ENCODE measurements at regions not wholly inside any gene's neighbourhood (a gene's known extent, or its start where the extent isn't known, plus 50 kb on each side); places are given as distances from the start of the nearest gene placed in this dataset.

- TF ChIP-seq EP300 (IDR thresholded peaks at IDR 0.05; ENCODE audit: borderline replicate concordance) (no peak), CEBPB (IDR thresholded peaks at IDR 0.05) (no peak), RAD21 (IDR thresholded peaks at IDR 0.05; ENCODE audit: low read depth) (no peak), YY1 (IDR thresholded peaks at IDR 0.05; ENCODE audit: low read depth) (no peak), TCF12 (IDR thresholded peaks at IDR 0.05; ENCODE audit: low read depth) (no peak), REST (IDR thresholded peaks at IDR 0.05; ENCODE audit: low read depth) (no peak), TEAD4 (IDR thresholded peaks at IDR 0.05) (no peak), USF1 (IDR thresholded peaks at IDR 0.05) (no peak), NFIC (IDR thresholded peaks at IDR 0.05) (no peak), EGR1 (IDR thresholded peaks at IDR 0.05) (no peak), FOXM1 (IDR thresholded peaks at IDR 0.05; ENCODE audit: borderline replicate concordance, low read depth) (no peak)
Observed at GRCh38 chr4:138344054-138344453, 101.9 kb upstream of the SLC7A11 start.

- TF ChIP-seq ZBTB7A (IDR thresholded peaks at IDR 0.05; ENCODE audit: low read depth) (no peak), USF1 (IDR thresholded peaks at IDR 0.05) (no peak), CREB1 (IDR thresholded peaks at IDR 0.05; ENCODE audit: low read depth) (no peak), CEBPB (IDR thresholded peaks at IDR 0.05) (no peak), YY1 (IDR thresholded peaks at IDR 0.05; ENCODE audit: low read depth) (no peak), FOXM1 (IDR thresholded peaks at IDR 0.05; ENCODE audit: borderline replicate concordance, low read depth) (no peak), TCF12 (IDR thresholded peaks at IDR 0.05; ENCODE audit: low read depth) (no peak), EP300 (IDR thresholded peaks at IDR 0.05; ENCODE audit: borderline replicate concordance) (no peak)
Observed at GRCh38 chr4:138341739-138342415, 99.7 kb upstream of the SLC7A11 start.

GRCh38 chr4:138338840-138339239 lies 96.7 kb upstream of the SLC7A11 start:
- TF ChIP-seq TCF12 (IDR thresholded peaks at IDR 0.05; ENCODE audit: low read depth), result no peak
- no peak for TF ChIP-seq ZBTB7A (IDR thresholded peaks at IDR 0.05; ENCODE audit: low read depth)

- TF ChIP-seq TCF12 (IDR thresholded peaks at IDR 0.05; ENCODE audit: low read depth), result no peak
Observed at GRCh38 chr4:138334346-138335016, 92.3 kb upstream of the SLC7A11 start.

DNA sequence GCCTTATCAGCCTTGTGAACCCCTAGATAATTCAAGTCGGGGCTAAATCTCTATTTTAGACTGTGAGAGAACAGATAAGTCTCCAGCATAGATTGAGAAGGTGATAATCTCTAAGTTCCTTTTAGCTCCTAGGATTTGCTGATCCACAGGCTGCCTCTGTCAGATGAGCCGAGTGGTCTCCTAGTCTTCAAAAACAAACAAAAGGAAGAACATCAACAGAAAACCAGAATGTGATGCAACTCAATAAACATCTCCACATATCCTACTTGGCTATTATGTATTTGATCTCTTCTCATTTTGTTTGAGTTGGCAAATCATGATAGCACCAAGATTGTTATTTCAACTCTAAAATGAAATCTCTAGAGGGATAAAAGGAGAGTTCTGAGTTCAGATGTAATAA lies 88.4 kb upstream of the SLC7A11 start:
- TF ChIP-seq TCF12 (IDR thresholded peaks at IDR 0.05; ENCODE audit: low read depth), result no peak
- TF ChIP-seq TAF1 (IDR thresholded peaks at IDR 0.05; ENCODE audit: low read depth), result no peak

DNA sequence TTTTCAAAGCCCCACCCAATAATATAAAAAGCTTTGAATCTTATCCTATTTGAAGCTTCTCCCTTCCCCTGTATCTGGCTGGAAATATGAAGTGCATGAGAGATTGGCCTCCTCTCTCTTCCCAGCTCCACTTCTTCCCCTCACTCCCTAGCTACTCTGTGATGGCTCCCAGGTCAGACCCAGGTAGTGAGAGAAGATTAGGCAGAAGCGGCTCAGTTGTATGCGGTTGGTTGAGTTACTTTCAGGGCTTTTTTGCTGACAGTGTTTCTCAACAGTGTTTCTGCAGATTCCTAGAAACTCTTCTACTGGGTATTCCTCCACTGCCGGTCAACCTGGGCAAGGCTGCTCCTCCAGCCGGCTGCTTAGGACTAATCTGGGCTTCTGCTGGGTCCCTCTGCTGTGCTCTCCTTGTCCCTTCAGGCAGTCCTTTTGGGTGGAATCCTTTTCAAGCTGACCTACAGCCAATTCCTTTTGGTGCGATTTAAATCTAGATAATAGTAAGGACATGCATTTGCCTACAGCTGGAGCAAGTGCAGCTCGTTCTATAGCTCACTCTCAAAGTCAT lies 87.4 kb upstream of the SLC7A11 start:
- TF ChIP-seq CREB1 (IDR thresholded peaks at IDR 0.05; ENCODE audit: low read depth) (no peak), FOXM1 (IDR thresholded peaks at IDR 0.05; ENCODE audit: borderline replicate concordance, low read depth) (no peak), REST (IDR thresholded peaks at IDR 0.05; ENCODE audit: low read depth) (no peak), EP300 (IDR thresholded peaks at IDR 0.05; ENCODE audit: borderline replicate concordance) (no peak), YY1 (IDR thresholded peaks at IDR 0.05; ENCODE audit: low read depth) (no peak)

DNA sequence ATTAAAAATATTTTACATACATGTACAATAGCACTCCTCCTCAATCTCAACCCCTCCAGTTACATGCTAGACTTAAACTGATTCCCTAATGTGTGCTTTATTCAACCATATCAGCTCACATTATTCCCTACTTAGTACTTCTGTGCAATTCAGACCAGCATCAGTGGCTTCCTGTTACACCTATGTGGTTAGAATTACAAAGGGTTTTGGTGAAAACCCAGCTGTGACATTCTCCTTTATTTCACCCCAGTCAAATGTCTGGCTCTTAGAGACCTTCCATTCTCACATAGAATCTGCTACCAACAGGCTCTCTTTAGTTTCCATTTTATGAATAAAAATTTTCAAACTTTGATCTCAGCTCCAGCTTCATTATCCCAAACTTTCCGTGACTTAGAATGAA lies 85.2 kb upstream of the SLC7A11 start:
- TF ChIP-seq USF1 (IDR thresholded peaks at IDR 0.05), result no peak

All from Ishikawa (cell line).